GM20000 (cell line): ENCODE measurements at regions not wholly inside any gene's neighbourhood (a gene's known extent, or its start where the extent isn't known, plus 50 kb on each side); places are given as distances from the start of the nearest gene placed in this dataset.

Experiments used
- DNase-seq: peaks from one replicate; pipeline ENCODE4 v3.0.0; 2012; ENCODE audit warnings: low spot score
- CTCF ChIP-seq: IDR thresholded peaks from 2 replicates; pipeline ENCODE4 v1.5.1; 2012; ENCODE audit warnings: mild to moderate bottlenecking, control low read depth; ENCODE audit errors: extremely low read depth, missing control alignments

DNA sequence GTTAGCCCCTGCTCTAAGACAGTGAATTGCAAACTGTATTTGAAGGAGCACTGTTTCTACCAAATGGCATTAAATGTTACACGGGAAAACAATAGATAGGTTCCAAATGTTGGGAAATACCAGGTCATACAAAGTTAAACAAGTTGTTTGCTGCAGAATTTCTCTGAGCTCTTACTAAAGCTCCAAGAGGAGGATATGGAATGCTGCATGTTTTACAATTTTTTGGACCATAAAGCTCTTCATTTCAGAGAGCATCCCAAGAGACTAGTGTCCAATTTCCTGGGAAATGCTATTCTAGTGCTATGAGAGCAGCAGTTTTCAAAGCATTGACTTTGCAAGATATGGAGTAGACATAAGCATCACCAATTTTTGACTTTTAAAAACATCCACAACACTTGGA is 155.6 kb upstream of the CCDC68 start:
- TF ChIP-seq CTCF: no peak
- DNase-seq: no peak

GRCh38 chr18:55113800-55114199 is 154.5 kb upstream of the CCDC68 start:
- DNase-seq: no peak

GRCh38 chr18:55111271-55111670 is 152.0 kb upstream of the CCDC68 start:
- TF ChIP-seq CTCF: no peak
- no peak for DNase-seq

More at GRCh38 chr18:55113800-55114199, 154.5 kb upstream of the CCDC68 start:
- TF ChIP-seq CTCF: no peak

DNA sequence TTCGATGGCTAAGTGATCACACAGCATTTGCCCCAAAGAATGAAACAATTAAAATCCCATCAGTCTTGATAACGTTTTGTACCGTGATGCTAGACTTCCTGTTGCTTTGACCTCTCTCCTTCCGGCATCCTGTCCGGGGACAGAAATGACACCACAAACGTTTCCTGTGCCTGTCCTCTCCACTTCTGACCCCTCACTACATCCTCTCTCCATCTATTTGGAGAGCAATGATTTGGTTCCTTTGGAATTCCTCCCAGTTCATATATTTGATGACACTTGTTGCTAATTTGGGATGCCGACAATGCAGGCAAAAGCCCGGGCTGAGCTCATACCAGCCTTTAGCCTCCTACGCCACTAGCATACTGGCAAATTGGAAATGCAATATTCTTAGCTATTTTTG is 151.2 kb upstream of the CCDC68 start:
- DNase-seq: no peak
- no peak for TF ChIP-seq CTCF

GRCh38 chr18:55109818-55110414 is 150.7 kb upstream of the CCDC68 start:
- no peak for DNase-seq
- no peak for TF ChIP-seq CTCF

GRCh38 chr18:55106906-55107305 is 147.6 kb upstream of the CCDC68 start:
- TF ChIP-seq CTCF: no peak
- DNase-seq: no peak

DNA sequence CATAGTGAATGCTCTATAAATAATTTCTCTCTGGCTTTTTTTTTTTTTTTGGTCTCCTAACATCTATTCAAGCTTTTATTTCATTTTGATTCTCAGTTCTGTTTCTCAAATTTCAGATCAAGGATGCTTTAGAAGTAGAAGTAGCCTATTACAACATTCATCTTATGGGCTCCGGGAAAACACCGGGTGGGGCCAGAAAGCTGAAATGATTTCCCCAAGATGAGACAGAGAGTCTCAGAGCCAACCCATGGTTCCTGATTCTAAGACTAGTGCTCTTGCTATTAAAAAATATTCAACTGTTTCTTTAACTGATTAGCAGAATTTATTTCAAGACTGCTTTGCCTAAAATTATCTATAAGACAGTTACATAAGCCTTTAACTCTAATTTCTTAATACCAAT is 147.2 kb upstream of the CCDC68 start:
- TF ChIP-seq CTCF: no peak
- DNase-seq: no peak
